HuH-7 (cell line): ENCODE measurements at regions not wholly inside any gene's neighbourhood (a gene's known extent, or its start where the extent isn't known, plus 50 kb on each side); places are given as distances from the start of the nearest gene placed in this dataset.
A peak's percentile ranks its signal among the peaks of the same experiment; 100 is the strongest.

ENCODE experiments used
- DNase-seq: peaks from one replicate; pipeline ENCODE4 v3.0.0; 2011; ENCODE audit warnings: low spot score

DNA sequence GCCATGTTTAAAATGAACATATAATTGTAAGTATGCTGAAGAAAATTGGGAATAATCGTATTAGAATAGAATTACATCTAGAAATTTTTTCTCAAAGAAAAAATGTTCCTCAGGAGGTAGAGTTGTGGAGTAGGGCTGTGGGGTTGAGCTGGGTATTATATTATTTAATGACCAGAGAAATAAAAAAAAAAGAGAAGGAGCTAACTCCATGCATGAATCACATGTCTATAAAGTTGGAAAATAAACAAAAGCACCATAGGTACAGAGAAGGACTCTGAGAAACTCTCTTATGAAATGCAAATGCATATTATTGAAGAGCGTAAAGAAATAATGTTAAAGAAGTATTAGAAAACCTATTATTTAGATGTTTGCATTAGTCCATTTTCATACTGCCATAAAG lies 405.5 kb downstream of the EFNB2 start:
- no peak for DNase-seq

DNA sequence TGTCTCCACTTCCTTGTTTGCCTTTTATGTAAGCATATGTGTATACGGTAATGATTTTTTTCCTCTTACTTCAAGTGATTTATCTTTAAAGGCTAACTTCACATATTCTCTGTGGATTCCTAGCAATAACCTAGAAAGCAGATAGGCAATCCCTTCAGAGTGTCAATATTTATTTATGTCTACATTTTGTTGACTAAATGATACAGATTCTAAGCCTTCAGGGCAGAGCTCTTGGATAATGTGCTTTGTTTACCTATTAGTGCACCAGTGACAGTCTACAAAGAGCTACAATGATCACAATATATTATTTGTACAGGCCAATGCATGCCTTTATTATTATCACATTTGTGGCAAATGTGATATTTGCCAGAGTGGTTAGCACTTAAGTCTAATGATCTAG lies 406.2 kb downstream of the EFNB2 start:
- DNase-seq = no peak

DNA sequence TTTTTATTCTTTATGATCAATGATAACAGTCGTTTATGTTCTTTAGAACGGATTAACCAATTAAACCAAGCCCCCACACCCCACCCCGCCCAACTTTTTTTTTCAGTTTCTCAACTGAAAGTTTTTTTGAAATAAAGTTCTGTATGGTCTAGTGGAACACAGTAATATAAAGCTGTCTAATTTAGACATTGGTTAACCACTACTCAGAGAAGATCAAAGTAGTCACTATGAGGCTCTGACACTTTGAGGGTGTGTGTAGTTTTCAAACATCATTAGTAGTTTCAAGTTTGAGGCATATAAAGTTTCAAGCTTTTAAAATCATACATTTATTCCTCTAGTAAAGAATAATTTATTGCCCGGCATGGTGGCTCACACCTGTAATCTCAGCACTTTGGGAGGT lies 413.2 kb downstream of the EFNB2 start:
- DNase-seq = no peak

DNA sequence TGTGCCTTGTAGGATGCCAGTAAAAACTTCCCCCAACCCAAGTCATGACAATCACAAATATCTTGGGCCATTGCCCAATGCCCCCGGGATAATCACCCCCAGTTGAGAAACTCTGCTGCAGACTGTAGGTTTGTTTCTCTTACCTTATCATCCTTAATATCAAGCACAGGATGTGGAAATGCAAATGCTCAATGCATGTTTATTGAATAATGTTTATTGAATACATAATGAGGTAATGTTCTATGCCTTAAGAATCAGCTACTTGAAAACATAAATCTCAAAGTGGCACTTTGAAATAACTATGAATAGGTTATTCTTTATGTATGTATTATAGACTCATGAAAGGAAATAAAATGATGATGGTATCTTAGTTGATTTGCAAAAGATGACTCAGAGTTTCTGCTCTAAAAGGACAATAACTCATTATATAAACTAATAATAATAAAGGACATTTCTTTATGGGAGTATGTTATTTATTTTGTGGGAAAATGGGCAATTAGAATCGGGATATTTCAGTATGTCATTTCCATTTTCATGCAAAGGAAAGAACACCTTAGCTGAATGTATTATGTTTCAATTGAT lies 414.2 kb downstream of the EFNB2 start:
- DNase-seq = no peak

DNA sequence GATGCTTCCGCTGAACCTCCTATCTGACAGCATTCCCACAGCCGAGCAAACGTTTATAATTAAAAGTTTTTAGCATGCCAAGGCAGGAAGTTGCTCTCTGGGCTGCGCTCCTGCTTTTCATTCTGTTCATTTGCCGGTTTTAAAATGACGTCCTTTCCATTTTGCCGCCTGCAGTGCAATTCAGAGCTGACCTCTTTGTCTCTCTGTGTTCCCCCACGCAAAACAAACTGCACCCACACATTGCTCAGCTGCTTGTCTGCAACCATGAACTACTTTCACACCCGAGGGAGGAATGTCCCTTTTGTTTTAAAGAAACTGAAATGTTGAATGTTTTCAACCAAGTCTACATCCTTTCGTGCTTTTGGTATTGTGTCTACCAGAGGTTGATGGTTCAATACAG lies 416.5 kb downstream of the EFNB2 start:
- no peak for DNase-seq

DNA sequence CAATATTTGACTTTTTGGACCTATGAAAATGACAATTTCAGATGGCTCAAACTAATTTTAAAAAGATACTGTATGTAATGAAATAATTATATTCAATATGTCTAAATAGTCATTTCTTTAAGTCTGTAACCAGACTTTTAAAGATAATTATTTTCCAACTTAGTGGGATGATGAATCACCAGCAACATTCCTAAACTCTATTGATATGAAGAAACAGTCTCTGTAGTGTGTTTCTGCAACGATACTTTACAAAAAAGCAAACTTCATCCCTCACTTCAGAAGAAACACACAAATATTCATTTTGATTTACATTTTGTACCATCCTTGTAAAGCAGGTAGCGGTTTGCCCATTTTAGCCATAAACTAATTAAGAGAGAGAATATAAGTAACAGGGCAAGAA lies 417.4 kb downstream of the EFNB2 start:
- DNase-seq = no peak

DNA sequence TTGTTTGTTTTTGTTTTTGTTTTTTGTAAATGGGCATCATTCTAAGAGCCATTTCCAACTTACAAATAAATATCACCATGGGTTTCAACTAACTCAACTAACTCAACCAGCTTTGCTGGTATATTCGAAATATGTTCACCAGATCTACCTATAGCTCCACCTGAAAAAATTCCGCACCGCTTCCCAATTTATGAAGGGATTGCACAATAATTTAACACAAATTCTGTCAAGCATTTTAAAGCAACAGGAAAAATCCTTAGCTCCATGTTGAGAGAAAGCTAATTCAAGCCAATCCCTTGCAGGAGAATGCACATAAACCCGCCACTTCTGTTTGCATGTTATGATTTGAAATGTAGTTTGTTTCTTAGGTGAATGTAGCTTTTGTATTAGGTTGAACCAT lies 417.8 kb downstream of the EFNB2 start:
- DNase-seq = no peak

DNA sequence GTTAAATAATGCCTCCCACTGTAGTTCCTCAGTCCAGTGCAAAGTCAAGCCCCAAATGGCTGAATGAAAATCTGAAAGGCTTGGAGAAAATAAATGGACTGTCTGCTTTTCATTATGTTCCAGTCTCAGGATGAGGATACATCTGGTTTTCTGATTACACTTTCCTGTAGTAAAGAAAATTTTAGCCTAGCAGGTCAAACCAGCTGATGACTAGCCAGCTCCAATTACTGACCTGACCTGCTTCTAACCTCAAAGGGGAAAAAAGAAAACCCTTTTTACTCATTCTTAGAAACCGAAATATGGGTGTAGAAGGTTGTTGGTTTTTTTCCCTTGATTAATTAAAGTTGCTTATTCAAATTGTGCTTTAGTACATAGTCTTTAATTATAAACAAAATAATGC lies 418.4 kb downstream of the EFNB2 start:
- DNase-seq = no peak

DNA sequence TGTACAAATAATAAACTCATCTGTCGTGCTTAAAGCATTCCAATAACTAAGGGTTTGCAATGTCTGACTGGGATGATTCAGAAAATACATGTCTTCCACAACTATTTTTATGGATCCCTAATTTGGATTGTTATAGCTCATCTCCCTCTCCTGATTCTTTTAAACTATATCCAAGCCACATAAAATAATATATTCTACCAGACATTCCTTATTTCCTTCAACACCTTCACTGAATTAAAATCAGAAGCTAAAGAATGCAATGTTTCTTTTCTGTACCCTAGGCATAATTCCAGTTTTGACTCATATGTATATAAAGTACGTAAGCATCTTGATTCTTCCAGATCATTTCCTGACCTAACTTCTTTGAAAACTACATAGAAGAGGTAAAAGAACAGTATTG lies 420.4 kb downstream of the EFNB2 start:
- DNase-seq = no peak

DNA sequence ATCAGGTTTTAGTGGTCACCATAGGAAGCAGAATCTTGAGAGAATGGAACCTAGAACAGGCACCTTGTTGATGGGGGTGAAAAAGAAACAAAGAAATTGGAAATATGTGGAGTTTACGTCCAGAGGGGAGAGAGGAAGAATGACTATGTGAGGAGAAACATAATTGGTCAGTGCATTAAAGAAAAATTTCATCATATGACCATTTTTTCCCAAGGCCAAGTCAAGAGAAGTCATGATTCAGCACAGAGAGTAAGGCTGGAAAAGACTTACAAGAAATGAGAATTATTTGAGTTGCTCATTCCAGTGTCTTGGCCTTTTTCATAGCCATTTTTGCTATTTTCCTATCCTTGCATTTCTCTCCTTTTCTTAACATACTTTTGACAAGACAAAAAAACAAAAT lies 421.7 kb downstream of the EFNB2 start:
- DNase-seq = no peak

DNA sequence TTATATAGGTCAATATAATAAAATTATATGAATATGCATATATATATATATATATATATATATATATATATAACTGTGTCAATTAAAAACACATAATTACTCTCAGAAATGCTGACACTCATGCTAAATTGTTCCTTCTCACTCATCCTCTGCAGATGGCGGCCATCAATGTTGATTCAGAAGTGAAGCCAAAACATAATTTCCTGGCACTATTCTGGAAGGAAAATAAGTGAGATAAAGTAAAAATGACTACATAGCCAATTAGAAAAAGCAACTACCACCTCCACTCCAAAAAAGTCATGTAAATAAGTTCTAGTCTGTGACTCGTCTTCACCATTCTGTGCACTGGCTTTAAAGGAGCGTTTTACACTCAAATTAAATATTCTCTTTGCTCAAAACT lies 423.3 kb downstream of the EFNB2 start:
- DNase-seq = no peak

DNA sequence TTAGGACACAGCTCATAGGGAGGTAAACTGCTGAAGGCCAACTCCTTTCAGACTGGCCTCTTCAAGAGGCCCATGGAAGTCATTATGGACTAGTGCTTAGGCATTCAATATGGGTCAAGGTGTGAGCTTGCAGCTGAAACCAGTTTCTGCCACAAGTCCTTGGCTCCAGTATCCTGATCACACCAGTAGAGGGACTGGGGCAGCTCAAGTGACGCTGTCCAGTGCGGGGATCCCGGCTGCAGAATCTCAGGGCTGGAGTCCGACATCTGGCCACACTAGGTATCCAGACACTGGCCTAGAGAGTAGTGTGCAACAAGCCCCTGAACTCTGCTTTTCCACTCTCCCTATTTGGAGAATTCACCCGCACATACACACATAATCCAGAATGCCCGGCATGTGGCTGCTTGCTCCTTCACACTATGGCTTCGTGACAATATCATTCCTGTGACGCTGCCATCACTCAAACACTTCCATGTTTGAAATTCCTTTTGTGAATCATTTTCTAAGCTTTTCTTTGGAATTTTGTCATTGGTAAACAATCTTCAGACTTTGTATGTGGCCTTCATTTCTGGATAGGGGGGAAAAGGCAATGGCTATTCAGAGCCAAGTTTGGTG lies 425.1 kb downstream of the EFNB2 start:
- DNase-seq = no peak

DNA sequence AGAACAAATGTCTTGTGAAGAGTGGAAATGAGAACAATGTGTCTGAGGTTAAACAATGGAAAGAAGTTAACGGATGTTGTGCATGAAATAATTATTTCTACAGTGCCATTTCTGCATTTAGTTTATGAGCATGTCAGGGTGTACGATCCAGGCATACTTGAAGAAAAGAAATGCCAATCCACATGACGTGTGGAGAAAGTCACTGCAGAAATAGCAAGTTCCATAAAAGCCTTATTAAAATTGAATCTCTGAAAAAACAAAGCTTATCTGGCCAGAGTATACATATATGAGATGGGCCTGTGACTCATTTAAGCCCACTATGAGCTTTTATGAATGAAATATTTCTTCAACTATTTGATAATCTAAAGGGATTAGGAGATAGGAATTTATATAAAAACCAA lies 426.1 kb downstream of the EFNB2 start:
- no peak for DNase-seq

DNA sequence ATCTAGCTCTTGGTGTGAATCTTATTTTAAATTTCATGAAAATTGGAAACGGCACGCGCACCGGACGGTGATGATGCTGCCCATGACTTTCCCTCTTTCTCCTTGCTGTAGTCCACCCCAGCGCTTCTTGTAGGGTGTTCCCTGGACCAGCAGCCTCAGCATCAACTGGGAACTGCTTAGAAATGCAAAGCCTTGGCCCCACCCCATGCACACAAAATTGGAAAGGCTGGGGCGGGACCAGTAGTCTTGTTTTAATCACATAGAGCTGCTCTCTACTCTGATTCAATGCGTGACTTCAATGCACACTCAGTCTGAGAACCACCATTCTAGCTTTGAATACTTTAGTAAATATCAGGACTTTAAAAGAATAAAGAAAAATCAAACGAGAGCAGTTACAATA lies 427.1 kb downstream of the EFNB2 start:
- no peak for DNase-seq

DNA sequence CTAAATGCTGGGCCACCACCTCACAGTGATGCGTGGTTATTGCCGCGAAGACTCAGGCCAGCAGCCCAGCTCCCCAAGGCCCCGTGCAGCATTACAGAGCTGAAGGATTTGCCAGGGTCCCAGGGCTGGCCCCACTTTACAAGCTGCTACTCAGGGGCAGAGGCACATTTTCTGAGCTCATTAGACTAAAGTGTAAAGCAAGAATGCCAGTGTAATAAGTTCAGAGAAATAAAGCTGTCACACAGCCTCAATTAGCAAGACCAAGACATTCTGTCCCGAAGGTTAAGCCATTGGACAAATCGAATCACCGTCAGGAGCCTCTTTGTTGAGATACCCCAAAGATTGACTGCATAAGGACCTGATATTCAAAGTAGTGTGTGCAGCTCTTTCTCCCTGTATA lies 428.4 kb downstream of the EFNB2 start:
- DNase-seq = no peak

DNA sequence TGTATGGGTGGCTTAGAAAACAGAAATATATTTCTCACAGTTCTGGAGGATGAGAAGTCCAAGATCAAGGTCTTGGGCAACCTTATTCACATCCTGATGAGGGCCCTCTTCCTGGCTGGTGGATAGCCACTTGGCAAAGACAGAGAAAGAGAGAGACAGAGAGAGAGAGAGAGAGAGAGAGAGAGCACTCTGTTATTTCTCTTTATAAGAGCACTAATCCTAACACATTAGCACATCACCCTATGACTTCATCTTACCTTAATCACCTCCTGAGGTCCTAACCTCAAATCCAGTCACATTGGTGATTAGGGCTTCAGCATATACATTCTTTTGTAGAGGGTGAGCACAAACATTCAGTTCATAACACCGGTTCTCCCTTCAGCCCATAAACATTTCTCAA lies 430.3 kb downstream of the EFNB2 start:
- DNase-seq = no peak

DNA sequence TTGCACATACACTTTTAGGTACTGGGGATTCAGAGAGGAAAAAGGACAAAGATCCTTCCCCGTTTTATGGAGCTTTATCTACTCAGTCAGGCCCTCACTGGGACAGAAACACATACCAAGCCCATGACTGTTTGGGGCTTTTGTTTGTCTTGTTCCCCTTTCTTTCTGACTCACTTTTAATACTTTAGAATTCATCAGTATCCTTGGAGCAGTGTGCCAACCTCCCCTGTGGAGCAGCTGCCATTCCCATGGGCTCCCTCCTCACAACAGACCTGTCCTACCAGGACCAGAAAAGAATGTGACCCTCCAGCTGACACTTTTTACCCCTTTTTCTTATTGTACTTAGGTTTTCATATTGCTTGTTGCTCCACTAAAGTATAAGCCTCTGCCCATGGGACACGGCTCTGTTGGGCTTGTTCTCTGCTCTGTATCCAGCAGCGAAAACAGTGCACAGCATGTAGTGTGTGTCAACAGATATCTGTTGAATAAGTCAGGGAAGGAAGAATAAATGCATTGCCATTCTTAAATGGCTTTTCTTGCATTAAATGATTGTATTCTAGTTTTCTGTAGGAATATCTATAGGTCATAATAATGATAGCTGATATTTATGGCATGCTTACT lies 431.1 kb downstream of the EFNB2 start:
- no peak for DNase-seq

DNA sequence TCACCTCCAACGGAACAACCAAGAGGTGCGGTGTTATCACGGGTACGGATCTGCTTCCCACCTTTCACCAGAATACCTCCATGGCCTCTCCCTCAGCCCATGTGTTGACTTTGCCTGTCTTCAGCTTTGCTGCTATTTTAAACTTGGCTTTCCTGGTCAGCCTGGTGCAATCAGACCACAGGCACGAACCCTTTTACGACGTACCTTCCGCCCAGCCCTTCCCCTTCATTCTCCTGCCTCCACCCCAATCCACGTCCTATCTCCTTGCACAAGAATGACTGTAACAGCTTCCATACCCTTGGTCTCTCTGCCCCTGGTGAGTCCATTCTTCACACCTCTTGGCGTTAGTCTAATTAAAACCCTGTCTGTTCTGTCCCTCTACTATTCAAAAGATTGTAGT lies 431.7 kb downstream of the EFNB2 start:
- no peak for DNase-seq

DNA sequence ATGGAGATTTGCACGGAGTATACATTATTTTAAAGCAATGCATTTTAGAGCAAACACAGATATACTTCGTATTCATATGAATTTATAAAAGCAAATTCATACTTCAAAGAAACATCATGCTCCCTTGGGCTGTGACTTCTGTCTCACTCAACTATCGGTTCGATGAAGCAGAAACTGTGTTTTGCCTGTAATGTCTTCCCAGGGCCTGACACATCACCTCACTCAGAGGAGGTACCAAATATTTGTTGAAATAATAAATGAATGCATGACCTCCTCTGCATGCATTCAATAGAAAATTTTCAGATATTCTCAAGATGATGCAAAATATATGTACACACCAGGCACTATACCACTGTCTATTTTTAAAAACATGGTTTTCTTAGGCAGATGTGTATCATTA lies 432.7 kb downstream of the EFNB2 start:
- no peak for DNase-seq

DNA sequence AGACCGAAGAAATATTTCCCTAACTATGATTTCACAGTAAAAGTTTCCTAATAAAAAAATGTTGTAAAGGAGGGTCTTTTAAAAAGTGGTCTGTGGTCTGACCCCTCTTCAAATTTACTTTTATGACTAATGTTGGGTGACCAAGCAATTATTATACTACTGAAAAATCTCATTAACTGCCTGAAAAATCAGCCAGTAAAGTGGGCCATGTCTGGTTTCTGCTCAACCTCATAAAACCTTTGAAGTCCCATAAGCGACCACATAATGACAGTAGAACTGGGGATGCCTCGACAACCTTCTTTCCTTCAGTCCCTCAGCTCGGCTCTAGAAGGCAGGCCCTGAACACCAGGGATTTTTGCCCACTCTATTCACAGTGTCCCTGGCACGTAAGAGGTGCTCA lies 434.3 kb downstream of the EFNB2 start:
- DNase-seq = no peak

DNA sequence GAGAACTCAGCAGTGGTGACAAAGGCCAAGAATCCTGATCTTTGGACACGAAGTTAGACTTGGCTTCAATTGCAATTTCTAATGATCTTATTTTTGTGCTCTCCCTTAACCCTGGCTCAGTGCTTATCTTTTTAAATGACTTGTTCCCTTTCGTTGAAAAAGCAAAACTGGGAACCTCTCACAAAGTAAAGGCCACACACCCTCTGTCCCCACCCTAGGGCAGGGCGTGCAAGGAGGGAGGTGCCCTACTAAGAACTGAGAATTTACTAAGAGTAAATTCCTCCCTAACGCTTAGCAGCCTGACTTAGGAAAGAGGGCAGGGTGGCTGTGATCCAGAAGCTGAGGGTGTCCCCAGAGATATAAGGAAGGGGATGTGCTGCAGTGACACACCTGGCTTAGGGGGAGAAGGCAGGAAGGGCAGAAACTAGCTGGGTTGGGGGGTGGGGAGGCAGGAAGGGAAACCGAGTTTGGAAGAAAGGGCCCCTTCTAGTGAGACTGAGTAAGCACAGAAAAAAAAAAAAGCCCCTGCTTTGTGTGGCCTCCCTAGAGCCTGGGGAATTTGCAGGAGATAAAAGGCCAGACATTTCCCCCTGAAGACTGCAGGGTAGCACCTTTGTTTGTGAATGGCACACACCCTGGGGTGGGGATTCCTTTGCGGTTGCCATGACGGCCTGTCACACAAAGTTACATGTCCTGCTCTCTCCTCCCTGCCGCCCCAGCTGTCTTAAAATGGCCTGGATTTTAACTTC lies 435.1 kb downstream of the EFNB2 start:
- DNase-seq = peak; percentile 47

DNA sequence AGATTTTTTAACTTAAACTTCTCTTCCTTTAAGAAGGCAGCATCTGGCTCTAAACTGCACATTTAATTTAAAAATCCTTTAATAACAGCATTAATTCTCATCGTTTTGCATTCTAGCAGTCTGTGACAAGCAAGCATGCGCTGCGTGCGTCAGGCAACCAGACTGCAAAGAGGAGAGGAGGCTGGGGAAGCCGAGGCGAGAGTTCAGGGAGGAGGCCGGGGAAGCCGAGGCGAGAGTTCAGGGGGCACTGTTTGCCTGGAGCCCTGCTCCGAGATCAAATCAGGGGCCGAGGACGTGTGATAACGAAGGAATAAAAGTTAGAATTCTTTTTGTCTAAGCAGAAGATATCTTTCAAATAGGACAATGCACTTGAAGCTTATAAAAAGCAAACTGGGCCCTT lies 435.7 kb downstream of the EFNB2 start:
- no peak for DNase-seq

DNA sequence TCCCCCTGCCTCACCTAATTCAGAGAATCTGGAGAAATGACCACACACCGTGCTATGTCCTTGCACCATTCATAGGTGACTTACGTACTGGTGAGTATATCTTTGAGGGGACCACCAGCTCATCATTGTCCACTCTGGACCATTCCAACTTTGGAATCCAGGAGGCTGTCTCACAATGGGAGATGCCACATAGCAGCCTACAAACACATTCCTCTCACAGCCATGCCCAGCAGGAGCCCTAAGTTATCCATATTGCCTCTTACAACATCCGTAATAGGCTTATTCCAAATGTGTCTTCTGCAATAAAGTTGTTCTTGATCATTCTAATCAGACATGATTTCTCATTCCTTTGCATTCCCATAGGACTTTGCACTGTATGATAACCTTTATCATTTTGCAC lies 436.7 kb downstream of the EFNB2 start:
- DNase-seq = no peak
